Neuronal stem cell (in vitro differentiated cells): ENCODE measurements at regions not wholly inside any gene's neighbourhood (a gene's known extent, or its start where the extent isn't known, plus 50 kb on each side); places are given as distances from the start of the nearest gene placed in this dataset.

ENCODE experiments used
- DNase-seq: peaks from one replicate; pipeline ENCODE4 v3.0.0-alpha.2; 2013; ENCODE audit warnings: low spot score
- H2AFZ ChIP-seq: one replicate; pipeline ENCODE4 v1.6.1; 2013; ENCODE audit warnings: mild to moderate bottlenecking, low read length, inconsistent platforms
- H2AK5ac ChIP-seq: 2 replicates; pipeline ENCODE4 v1.6.1; 2013; ENCODE audit warnings: low read depth, mild to moderate bottlenecking, inconsistent platforms, low read length, moderate library complexity, mixed read lengths
- H2BK120ac ChIP-seq: 2 replicates; pipeline ENCODE4 v1.6.1; 2013; ENCODE audit warnings: low read depth, mild to moderate bottlenecking, inconsistent platforms, low read length, moderate library complexity, mixed read lengths
- H2BK12ac ChIP-seq: one replicate; pipeline ENCODE4 v1.6.1; 2013; ENCODE audit warnings: low read length, inconsistent platforms
- H2BK15ac ChIP-seq: 2 replicates; pipeline ENCODE4 v1.6.1; 2013; ENCODE audit warnings: mild to moderate bottlenecking, low read length, inconsistent platforms, mixed read lengths
- H2BK5ac ChIP-seq: one replicate; pipeline ENCODE4 v1.6.1; 2013; ENCODE audit warnings: inconsistent platforms, mild to moderate bottlenecking, low read length, moderate library complexity
- H3K14ac ChIP-seq: one replicate; pipeline ENCODE4 v1.6.1; 2013; ENCODE audit warnings: low read length, inconsistent platforms
- H3K18ac ChIP-seq: 2 replicates; pipeline ENCODE4 v1.6.1; 2013; ENCODE audit warnings: low read length, inconsistent platforms
- H3K23ac ChIP-seq: 2 replicates; pipeline ENCODE4 v1.6.1; 2013; ENCODE audit warnings: low read depth, mild to moderate bottlenecking, mixed read lengths, low read length, inconsistent platforms; ENCODE audit not compliant: poor library complexity
- H3K27ac ChIP-seq: replicated peaks from 3 replicates; pipeline ENCODE4 v1.5.1; 2013; ENCODE audit warnings: low read length, inconsistent platforms
- H3K27me3 ChIP-seq, 3 experiments: 2 replicates each; pipeline ENCODE4 v1.6.1; 2013; ENCODE audit warnings: low read length in 3 of 3, mild to moderate bottlenecking in 2 of 3, inconsistent platforms in 1 of 3, low read depth in 1 of 3, mixed read lengths in 1 of 3, moderate library complexity in 1 of 3; ENCODE audit not compliant: control insufficient read depth in 3 of 3, insufficient read depth in 3 of 3
- H3K36me3 ChIP-seq, 2 donors: replicated peaks in 1 of 2; 2 replicates each; pipeline ENCODE4 v1.6.1; 2013; ENCODE audit warnings: low read length in 2 of 2; ENCODE audit not compliant: control insufficient read depth in 2 of 2, insufficient read depth in 2 of 2
- H3K4ac ChIP-seq: 2 replicates; pipeline ENCODE4 v1.6.1; 2013; ENCODE audit warnings: inconsistent platforms, mild to moderate bottlenecking, low read length, moderate library complexity
- H3K4me1 ChIP-seq, 2 donors: 1 replicate in 1 of 2; 2 replicates in 1 of 2; pipeline ENCODE4 v1.6.1; 2013; ENCODE audit warnings: low read length in 2 of 2, low read depth in 1 of 2; ENCODE audit not compliant: control insufficient read depth in 2 of 2, insufficient read depth in 1 of 2
- H3K4me2 ChIP-seq: one replicate; pipeline ENCODE4 v1.6.1; 2013; ENCODE audit warnings: mild to moderate bottlenecking, low read length, inconsistent platforms; ENCODE audit not compliant: insufficient read depth, poor library complexity, severe bottlenecking
- H3K4me3 ChIP-seq, 2 donors: 2 replicates each; pipeline ENCODE4 v1.5.1; 2013; ENCODE audit warnings: low read length in 2 of 2, mild to moderate bottlenecking in 2 of 2, inconsistent platforms in 1 of 2, moderate library complexity in 1 of 2
- H3K79me1 ChIP-seq: one replicate; pipeline ENCODE4 v1.6.1; 2013; ENCODE audit warnings: low read depth, mild to moderate bottlenecking, inconsistent platforms, low read length, moderate library complexity
- H3K9ac ChIP-seq: one replicate; pipeline ENCODE4 v1.6.1; 2013; ENCODE audit warnings: mild to moderate bottlenecking, low read depth, low read length, inconsistent platforms; ENCODE audit not compliant: poor library complexity
- H3K9me3 ChIP-seq, 2 donors: replicated peaks in 1 of 2; 2 replicates each; pipeline versions ENCODE3 to v1.6.1; 2013; ENCODE audit warnings: low read length in 2 of 2, mild to moderate bottlenecking in 2 of 2, inconsistent platforms in 1 of 2, low read depth in 1 of 2, mixed read lengths in 1 of 2, moderate library complexity in 1 of 2; ENCODE audit not compliant: control insufficient read depth in 2 of 2, insufficient read depth in 1 of 2
- H4K8ac ChIP-seq: one replicate; pipeline ENCODE4 v1.6.1; 2013; ENCODE audit warnings: low read depth, mild to moderate bottlenecking, inconsistent platforms, low read length, moderate library complexity
- H4K91ac ChIP-seq: one replicate; pipeline ENCODE4 v1.6.1; 2013; ENCODE audit warnings: low read length, low read depth, mild to moderate bottlenecking, inconsistent platforms; ENCODE audit not compliant: poor library complexity
- WGBS, 2 donors: extraction: QIAGEN DNeasy Blood & Tissue Kit; methylation state at CpG; one replicate each; pipeline ENCODE4 v1.1.7; 2013; ENCODE audit warnings: missing lambda C conversion rate in 2 of 2, mixed read lengths in 1 of 2; ENCODE audit not compliant: insufficient read length in 2 of 2, insufficient replicate concordance in 1 of 2; ENCODE audit errors: extremely low coverage in 2 of 2; 5-methylcytosine and 5-hydroxymethylcytosine counted together

DNA sequence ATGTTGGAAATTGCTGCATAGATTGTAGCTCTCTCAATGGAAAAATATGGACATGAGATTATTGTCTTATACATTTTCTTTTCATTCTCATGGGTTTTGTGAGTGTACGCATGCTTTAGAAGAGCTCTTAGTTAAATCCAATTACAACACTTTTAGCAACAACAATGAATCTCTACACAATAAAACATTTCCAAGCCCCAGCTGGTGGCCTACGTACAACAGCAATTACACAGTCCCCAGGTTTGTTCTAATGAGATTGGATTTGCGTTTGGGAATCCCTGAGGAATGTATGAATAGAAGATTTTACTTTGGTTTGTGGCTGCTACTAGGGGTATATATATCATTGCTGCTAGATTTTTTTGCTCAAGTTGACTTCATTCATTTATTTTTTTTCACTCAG, 98.6 kb downstream of the FHDC1 start:
- H3K4ac ChIP-seq: no peak overlapping the region
- no peak overlapping the region for H3K4me2 ChIP-seq
- no peak overlapping the region for H2BK12ac ChIP-seq
- no peak overlapping the region for H2AFZ ChIP-seq
- no peak overlapping the region for H2BK5ac ChIP-seq
- H3K9ac ChIP-seq: no peak overlapping the region
- no peak overlapping the region for H2BK120ac ChIP-seq
- no peak overlapping the region for H4K91ac ChIP-seq
- H4K8ac ChIP-seq: no peak overlapping the region
- H3K79me1 ChIP-seq: no peaks in the 10 kb centered on the region
- H2AK5ac ChIP-seq: no peak overlapping the region
- peaks cover 0 to 20% (median 0%) of the 10 kb centered on the region in 3 experiments for H3K27me3 ChIP-seq
- H2BK15ac ChIP-seq: no peak overlapping the region
- WGBS, 2 donors: no CpG with 5 or more reads among the region's 3 CpGs
- no peak overlapping the region for H3K14ac ChIP-seq
- DNase-seq: peak; percentile 59
- peaks cover 0 to 2% of the 10 kb centered on the region in 2 donors for H3K9me3 ChIP-seq
- no peak overlapping the region for H3K4me3 ChIP-seq
- H3K23ac ChIP-seq: no peak overlapping the region
- H3K36me3 ChIP-seq: no peaks in the 10 kb centered on the region
- peak overlapping the region; percentile 60 for H3K27ac ChIP-seq
- H3K18ac ChIP-seq: no peak overlapping the region
- H3K4me1 ChIP-seq: peaks cover 0 to 9% of the 10 kb centered on the region in 2 donors

DNA sequence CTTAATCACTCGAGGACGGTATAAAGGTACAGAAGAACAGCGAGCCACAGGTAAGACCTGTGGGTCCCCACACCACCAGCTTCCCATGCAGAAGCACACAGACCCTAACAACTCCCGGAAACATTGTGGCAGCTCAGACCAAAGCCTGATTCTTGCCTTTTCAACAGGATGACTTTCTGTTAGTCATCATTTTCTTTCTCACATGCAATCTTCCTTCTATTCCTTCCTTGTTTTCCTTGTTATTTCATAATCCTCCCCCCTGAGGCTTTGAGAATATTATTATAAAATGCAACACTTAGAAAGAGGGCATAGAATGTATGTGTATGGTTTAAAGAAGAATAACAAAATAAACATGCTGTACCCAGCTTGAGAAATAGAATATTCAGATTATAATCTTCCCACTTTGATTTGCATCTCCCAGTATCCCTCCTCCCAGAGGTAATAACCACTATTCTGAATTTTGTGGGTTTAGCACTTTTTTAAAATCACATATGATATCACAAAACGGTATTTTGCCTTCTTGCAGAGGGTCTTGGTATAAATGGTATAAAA, 100.9 kb downstream of the FHDC1 start:
- Histone ChIP-seq H2BK12ac (no peak overlapping the region), H3K14ac (no peak overlapping the region), H2BK120ac (no peak overlapping the region), H3K9me3 (no peaks in the 10 kb centered on the region), H4K8ac (no peak overlapping the region), H2AFZ (no peak overlapping the region), H3K18ac (no peak overlapping the region), H3K9ac (no peak overlapping the region), H3K36me3 (no peaks in the 10 kb centered on the region), H2AK5ac (no peak overlapping the region), H3K4me3 (no peak overlapping the region), H3K27me3 (peaks cover 0 to 20% (median 0%) of the 10 kb centered on the region in 3 experiments), H3K4ac (no peak overlapping the region), H2BK5ac (no peak overlapping the region), H3K23ac (no peak overlapping the region), H2BK15ac (no peak overlapping the region), H4K91ac (no peak overlapping the region), H3K27ac (no peak overlapping the region), H3K4me2 (no peak overlapping the region), H3K79me1 (no peaks in the 10 kb centered on the region), H3K4me1 (peaks cover 0 to 9% of the 10 kb centered on the region in 2 donors)
- WGBS, 2 donors: no CpG with 5 or more reads among the region's 5 CpGs
- DNase-seq: no peak

DNA sequence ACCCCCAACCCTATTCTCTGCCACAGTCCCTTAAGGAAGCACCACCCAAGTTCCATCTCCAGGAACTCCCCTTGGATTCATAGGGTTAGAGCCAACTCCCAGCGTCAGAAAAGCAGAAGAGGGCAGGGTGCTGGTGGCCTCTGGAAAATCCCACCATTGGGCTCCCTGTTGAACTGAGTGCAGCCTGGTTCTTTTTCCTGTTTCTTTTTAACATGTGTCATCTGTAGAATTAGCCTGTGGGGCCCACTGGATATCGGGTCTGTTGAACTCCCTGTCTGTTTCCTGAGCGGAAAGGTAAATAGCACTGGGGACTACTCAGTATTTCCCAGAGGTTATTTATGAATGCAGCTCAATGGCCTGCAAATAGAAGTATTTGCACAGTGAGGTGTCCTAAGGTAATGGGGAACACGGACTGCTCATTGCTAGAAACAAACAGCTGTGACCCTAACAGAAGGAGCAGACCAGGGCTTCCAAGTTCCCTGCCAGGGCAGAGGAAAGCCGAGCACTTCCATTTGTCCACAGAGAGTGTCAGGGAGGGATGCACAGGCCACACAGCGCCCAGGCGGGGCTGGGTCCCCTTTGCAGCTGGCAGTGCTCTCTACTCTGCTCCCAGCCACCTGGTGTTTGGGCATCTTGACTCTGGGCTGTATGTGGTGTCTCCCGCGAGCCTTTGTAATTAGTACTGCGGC, 102.6 kb downstream of the FHDC1 start:
- WGBS, 2 donors: no CpG with 5 or more reads among the region's 10 CpGs
- no peak overlapping the region for H2AFZ ChIP-seq
- H3K9me3 ChIP-seq: no peaks in the 10 kb centered on the region
- H2BK12ac ChIP-seq: peak overlapping the region; percentile 31
- peaks cover 0 to 8% of the 10 kb centered on the region in 2 donors for H3K4me1 ChIP-seq
- H2AK5ac ChIP-seq: no peak overlapping the region
- H3K23ac ChIP-seq: no peak overlapping the region
- H3K9ac ChIP-seq: no peak overlapping the region
- DNase-seq: no peak
- H3K27ac ChIP-seq: no peak overlapping the region
- no peak overlapping the region for H3K4ac ChIP-seq
- no peak overlapping the region for H4K91ac ChIP-seq
- no peaks in the 10 kb centered on the region for H3K36me3 ChIP-seq
- peak overlapping the region; percentile 52 for H4K8ac ChIP-seq
- H2BK5ac ChIP-seq: no peak overlapping the region
- H3K27me3 ChIP-seq: peaks cover 0 to 21% (median 0%) of the 10 kb centered on the region in 3 experiments
- no peak overlapping the region for H2BK15ac ChIP-seq
- no peak overlapping the region for H3K4me2 ChIP-seq
- H2BK120ac ChIP-seq: no peak overlapping the region
- H3K4me3 ChIP-seq: no peak overlapping the region
- no peaks in the 10 kb centered on the region for H3K79me1 ChIP-seq
- H3K14ac ChIP-seq: no peak overlapping the region
- peak overlapping the region; percentile 40 for H3K18ac ChIP-seq

GRCh38 chr4:153039542-153040185, 103.5 kb downstream of the FHDC1 start:
- no peak overlapping the region for H2BK12ac ChIP-seq
- no peak overlapping the region for H3K4me2 ChIP-seq
- H4K8ac ChIP-seq: no peak overlapping the region
- H3K14ac ChIP-seq: no peak overlapping the region
- peaks cover 0 to 4% of the 10 kb centered on the region in 2 donors for H3K4me1 ChIP-seq
- no peaks in the 10 kb centered on the region for H3K79me1 ChIP-seq
- WGBS, 2 donors: no CpG with 5 or more reads among the region's 3 CpGs
- H2BK5ac ChIP-seq: no peak overlapping the region
- no peak overlapping the region for H4K91ac ChIP-seq
- H2AFZ ChIP-seq: no peak overlapping the region
- H3K27me3 ChIP-seq: peaks cover 0 to 21% (median 0%) of the 10 kb centered on the region in 3 experiments
- H2BK120ac ChIP-seq: no peak overlapping the region
- no peak overlapping the region for H2BK15ac ChIP-seq
- no peaks in the 10 kb centered on the region for H3K9me3 ChIP-seq
- H3K23ac ChIP-seq: no peak overlapping the region
- no peak for DNase-seq
- H3K18ac ChIP-seq: no peak overlapping the region
- no peak overlapping the region for H3K4me3 ChIP-seq
- H3K36me3 ChIP-seq: no peaks in the 10 kb centered on the region
- no peak overlapping the region for H2AK5ac ChIP-seq
- no peak overlapping the region for H3K9ac ChIP-seq
- H3K4ac ChIP-seq: no peak overlapping the region
- no peak overlapping the region for H3K27ac ChIP-seq
